DND-41 (cell line): ENCODE measurements at regions not wholly inside any gene's neighbourhood (a gene's known extent, or its start where the extent isn't known, plus 50 kb on each side); places are given as distances from the start of the nearest gene placed in this dataset.
"Not testable (repeated sequence)": the region's sequence is repeated elsewhere in the genome, so short reads cannot be mapped to it uniquely, and the experiment has no call there.

Experiments used
- EZH2 ChIP-seq: IDR thresholded peaks from 3 replicates; pipeline ENCODE4 v1.6.1; 2012; ENCODE audit warnings: borderline replicate concordance, low read depth, mild to moderate bottlenecking, moderate library complexity, low read length, inconsistent platforms; ENCODE audit not compliant: severe bottlenecking
- TF ChIP-seq, protein P1 (sequence below): IDR thresholded peaks from 2 replicates; pipeline ENCODE4 v1.5.1; 2012; ENCODE audit warnings: borderline replicate concordance, low read length, moderate library complexity, mild to moderate bottlenecking; ENCODE audit not compliant: poor library complexity, severe bottlenecking; ENCODE audit errors: extremely low read depth

DNA sequence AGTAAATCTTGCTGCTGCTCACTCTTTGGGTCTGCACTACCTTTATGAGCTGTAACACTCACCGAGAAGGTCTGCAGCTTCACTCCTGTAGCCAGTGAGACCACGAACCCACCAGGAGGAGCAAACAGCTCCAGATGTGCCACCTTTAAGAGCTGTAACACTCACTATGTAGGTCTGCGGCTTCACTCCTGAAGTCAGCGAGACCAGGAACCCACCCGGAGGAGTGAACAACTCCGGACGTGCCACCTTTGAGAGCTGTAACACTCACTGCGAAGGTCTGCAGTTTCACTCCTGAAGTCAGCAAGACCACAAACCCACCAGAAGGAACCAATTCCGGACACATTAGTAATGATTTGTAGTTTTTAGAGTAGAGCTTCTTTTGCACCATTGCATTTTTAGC is 481.9 kb downstream of the PCDH7 start:
- TF ChIP-seq, protein P1, sequence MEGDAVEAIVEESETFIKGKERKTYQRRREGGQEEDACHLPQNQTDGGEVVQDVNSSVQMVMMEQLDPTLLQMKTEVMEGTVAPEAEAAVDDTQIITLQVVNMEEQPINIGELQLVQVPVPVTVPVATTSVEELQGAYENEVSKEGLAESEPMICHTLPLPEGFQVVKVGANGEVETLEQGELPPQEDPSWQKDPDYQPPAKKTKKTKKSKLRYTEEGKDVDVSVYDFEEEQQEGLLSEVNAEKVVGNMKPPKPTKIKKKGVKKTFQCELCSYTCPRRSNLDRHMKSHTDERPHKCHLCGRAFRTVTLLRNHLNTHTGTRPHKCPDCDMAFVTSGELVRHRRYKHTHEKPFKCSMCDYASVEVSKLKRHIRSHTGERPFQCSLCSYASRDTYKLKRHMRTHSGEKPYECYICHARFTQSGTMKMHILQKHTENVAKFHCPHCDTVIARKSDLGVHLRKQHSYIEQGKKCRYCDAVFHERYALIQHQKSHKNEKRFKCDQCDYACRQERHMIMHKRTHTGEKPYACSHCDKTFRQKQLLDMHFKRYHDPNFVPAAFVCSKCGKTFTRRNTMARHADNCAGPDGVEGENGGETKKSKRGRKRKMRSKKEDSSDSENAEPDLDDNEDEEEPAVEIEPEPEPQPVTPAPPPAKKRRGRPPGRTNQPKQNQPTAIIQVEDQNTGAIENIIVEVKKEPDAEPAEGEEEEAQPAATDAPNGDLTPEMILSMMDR = not testable (repeated sequence)
- not testable (repeated sequence) for TF ChIP-seq EZH2
